ENCODE measurements at regions not wholly inside any gene's neighbourhood (a gene's known extent, or its start where the extent isn't known, plus 50 kb on each side); places are given as distances from the start of the nearest gene placed in this dataset.
"Not testable (repeated sequence)": the region's sequence is repeated elsewhere in the genome, so short reads cannot be mapped to it uniquely, and the experiment has no call there.

- H3K4me3 ChIP-seq (ENCODE audit: low read depth, low read length): no peak overlapping the region
- DNase-seq (ENCODE audit: low read depth): no peak
- no peak for TF ChIP-seq MAX (IDR thresholded peaks at IDR 0.05; ENCODE audit: low read depth, low read length)
- TF ChIP-seq POLR2A (IDR thresholded peaks at IDR 0.05; ENCODE audit: extremely low read depth, insufficient read length): no peak
- TF ChIP-seq MYC (IDR thresholded peaks at IDR 0.05; ENCODE audit: low read depth, low read length): no peak
- no peak for TF ChIP-seq CTCF (IDR thresholded peaks at IDR 0.05; ENCODE audit: low read depth, low read length)
Measured at GRCh38 chr3:104080088-104080626, 1286.6 kb upstream of the ALCAM start.

- no peak for DNase-seq (ENCODE audit: low read depth)
- H3K4me3 ChIP-seq (ENCODE audit: low read depth, low read length): no peak overlapping the region
- TF ChIP-seq POLR2A (IDR thresholded peaks at IDR 0.05; ENCODE audit: extremely low read depth, insufficient read length) (no peak), MAX (IDR thresholded peaks at IDR 0.05; ENCODE audit: low read depth, low read length) (no peak), CTCF (IDR thresholded peaks at IDR 0.05; ENCODE audit: low read depth, low read length) (no peak), MYC (IDR thresholded peaks at IDR 0.05; ENCODE audit: low read depth, low read length) (no peak)
Measured at GRCh38 chr3:104088738-104089137, 1278.0 kb upstream of the ALCAM start.

- DNase-seq (ENCODE audit: low read depth); H3K4me3 ChIP-seq (ENCODE audit: low read depth, low read length): not testable (repeated sequence)
Measured at GRCh38 chr3:104089987-104090386, 1276.7 kb upstream of the ALCAM start.

GRCh38 chr3:104101736-104102135 lies 1265.0 kb upstream of the ALCAM start:
- TF ChIP-seq CTCF (IDR thresholded peaks at IDR 0.05; ENCODE audit: low read depth, low read length) (no peak), POLR2A (IDR thresholded peaks at IDR 0.05; ENCODE audit: extremely low read depth, insufficient read length) (no peak), MAX (IDR thresholded peaks at IDR 0.05; ENCODE audit: low read depth, low read length) (no peak), MYC (IDR thresholded peaks at IDR 0.05; ENCODE audit: low read depth, low read length) (no peak)
- no peak for DNase-seq (ENCODE audit: low read depth)
- no peak overlapping the region for H3K4me3 ChIP-seq (ENCODE audit: low read depth, low read length)

- peak; percentile 90 for TF ChIP-seq MYC (IDR thresholded peaks at IDR 0.05; ENCODE audit: low read depth, low read length)
- TF ChIP-seq MAX (IDR thresholded peaks at IDR 0.05; ENCODE audit: low read depth, low read length): peak; percentile 80
- peak; percentile 57 for TF ChIP-seq CTCF (IDR thresholded peaks at IDR 0.05; ENCODE audit: low read depth, low read length)
- TF ChIP-seq POLR2A (IDR thresholded peaks at IDR 0.05; ENCODE audit: extremely low read depth, insufficient read length): no peak
- H3K4me3 ChIP-seq (ENCODE audit: low read depth, low read length): no peak overlapping the region
- peak; percentile 58 for DNase-seq (ENCODE audit: low read depth)
Measured at GRCh38 chr3:104102386-104102785, 1264.3 kb upstream of the ALCAM start.

GRCh38 chr3:104106276-104106675 lies 1260.4 kb upstream of the ALCAM start:
- no peak for DNase-seq (ENCODE audit: low read depth)
- no peak for TF ChIP-seq POLR2A (IDR thresholded peaks at IDR 0.05; ENCODE audit: extremely low read depth, insufficient read length)
- TF ChIP-seq MAX (IDR thresholded peaks at IDR 0.05; ENCODE audit: low read depth, low read length): no peak
- TF ChIP-seq CTCF (IDR thresholded peaks at IDR 0.05; ENCODE audit: low read depth, low read length): no peak
- TF ChIP-seq MYC (IDR thresholded peaks at IDR 0.05; ENCODE audit: low read depth, low read length): no peak
- no peak overlapping the region for H3K4me3 ChIP-seq (ENCODE audit: low read depth, low read length)

Data from NB4 (cell line).